WERI-Rb-1 (cell line): ENCODE measurements at regions not wholly inside any gene's neighbourhood (a gene's known extent, or its start where the extent isn't known, plus 50 kb on each side); places are given as distances from the start of the nearest gene placed in this dataset.

Experiments used
- DNase-seq: peaks from one replicate; pipeline ENCODE4 v3.0.0-alpha.2; 2020
- H3K27ac ChIP-seq: fragments of 250-450 bp; sonication (Bioruptor Pico); 2 replicates; pipeline ENCODE4 v1.5.1; 2020; ENCODE audit warnings: mild to moderate bottlenecking, moderate library complexity
- H3K27me3 ChIP-seq: fragments of 250-450 bp; sonication (Bioruptor Pico); 2 replicates; pipeline ENCODE4 v1.5.1; 2021; ENCODE audit warnings: mild to moderate bottlenecking, low read depth, moderate library complexity; ENCODE audit not compliant: insufficient read depth, severe bottlenecking
- H3K36me3 ChIP-seq: fragments of 250-450 bp; sonication (Bioruptor Pico); 2 replicates; pipeline ENCODE4 v1.5.1; 2020; ENCODE audit warnings: mild to moderate bottlenecking, moderate library complexity
- H3K4me3 ChIP-seq: 2 replicates; pipeline ENCODE4 v1.5.1; 2011; ENCODE audit warnings: low read depth, mild to moderate bottlenecking, control low read depth, low read length
- H3K9me3 ChIP-seq: fragments of 250-450 bp; sonication (Bioruptor Pico); 2 replicates; pipeline ENCODE4 v1.5.1; 2021; ENCODE audit warnings: mild to moderate bottlenecking, moderate library complexity; ENCODE audit not compliant: severe bottlenecking
- CTCF ChIP-seq: IDR thresholded peaks from 2 replicates; pipeline ENCODE4 v1.5.1; 2011; ENCODE audit warnings: low read depth, mild to moderate bottlenecking, control low read depth, inconsistent platforms, low read length

- no peaks in the 10 kb centered on the region for H3K36me3 ChIP-seq
- no peak for DNase-seq
- no peaks in the 10 kb centered on the region for H3K27me3 ChIP-seq
- no peak overlapping the region for H3K4me3 ChIP-seq
- no peak for TF ChIP-seq CTCF
- H3K9me3 ChIP-seq = no peaks in the 10 kb centered on the region
- H3K27ac ChIP-seq = no peak overlapping the region
These were observed 109.5 kb upstream of the ADRA2C start for GRCh38 chr4:3656416-3657356.

- DNase-seq = no peak
- H3K36me3 ChIP-seq = no peaks in the 10 kb centered on the region
- TF ChIP-seq CTCF = no peak
- H3K4me3 ChIP-seq = no peak overlapping the region
- H3K9me3 ChIP-seq = no peaks in the 10 kb centered on the region
- H3K27ac ChIP-seq = no peak overlapping the region
- no peaks in the 10 kb centered on the region for H3K27me3 ChIP-seq
These were observed 110.2 kb upstream of the ADRA2C start for GRCh38 chr4:3655963-3656362.

GRCh38 chr4:3655485-3655884 lies 110.7 kb upstream of the ADRA2C start:
- no peaks in the 10 kb centered on the region for H3K9me3 ChIP-seq
- no peaks in the 10 kb centered on the region for H3K27me3 ChIP-seq
- H3K27ac ChIP-seq = no peak overlapping the region
- peak; percentile 78 for DNase-seq
- no peak overlapping the region for H3K4me3 ChIP-seq
- H3K36me3 ChIP-seq = no peaks in the 10 kb centered on the region
- TF ChIP-seq CTCF = no peak

- DNase-seq = no peak
- Histone ChIP-seq H3K9me3 (no peaks in the 10 kb centered on the region), H3K27me3 (no peaks in the 10 kb centered on the region), H3K27ac (no peak overlapping the region), H3K4me3 (no peak overlapping the region), H3K36me3 (no peaks in the 10 kb centered on the region)
- TF ChIP-seq CTCF = no peak
These were observed 112.0 kb upstream of the ADRA2C start for GRCh38 chr4:3654036-3654807.

DNA sequence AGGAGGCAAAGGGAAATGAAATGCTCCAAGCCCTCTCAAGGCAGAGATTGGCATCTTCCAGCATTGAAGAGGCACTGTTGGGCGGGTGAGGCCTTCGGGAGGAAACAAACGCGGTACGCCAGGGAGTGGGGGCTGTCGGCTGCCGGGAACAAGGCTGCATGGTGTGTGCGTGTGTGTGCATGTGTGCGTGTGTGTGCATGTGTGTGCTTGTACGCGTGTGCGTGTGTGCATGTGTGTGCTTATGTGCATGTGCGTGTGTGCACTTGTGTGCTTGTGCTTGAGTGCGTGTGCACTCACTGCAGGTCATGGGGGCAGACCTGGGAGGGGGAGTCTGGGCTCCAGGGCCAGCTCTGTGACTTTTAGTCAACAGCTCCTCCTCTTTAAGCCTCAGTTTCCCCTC lies 113.6 kb upstream of the ADRA2C start:
- TF ChIP-seq CTCF = no peak
- H3K27ac ChIP-seq = no peak overlapping the region
- H3K9me3 ChIP-seq = no peaks in the 10 kb centered on the region
- H3K4me3 ChIP-seq = no peak overlapping the region
- no peaks in the 10 kb centered on the region for H3K36me3 ChIP-seq
- no peak for DNase-seq
- H3K27me3 ChIP-seq = no peaks in the 10 kb centered on the region
